ENCODE measurements at regions not wholly inside any gene's neighbourhood (a gene's known extent, or its start where the extent isn't known, plus 50 kb on each side); places are given as distances from the start of the nearest gene placed in this dataset.

DNA sequence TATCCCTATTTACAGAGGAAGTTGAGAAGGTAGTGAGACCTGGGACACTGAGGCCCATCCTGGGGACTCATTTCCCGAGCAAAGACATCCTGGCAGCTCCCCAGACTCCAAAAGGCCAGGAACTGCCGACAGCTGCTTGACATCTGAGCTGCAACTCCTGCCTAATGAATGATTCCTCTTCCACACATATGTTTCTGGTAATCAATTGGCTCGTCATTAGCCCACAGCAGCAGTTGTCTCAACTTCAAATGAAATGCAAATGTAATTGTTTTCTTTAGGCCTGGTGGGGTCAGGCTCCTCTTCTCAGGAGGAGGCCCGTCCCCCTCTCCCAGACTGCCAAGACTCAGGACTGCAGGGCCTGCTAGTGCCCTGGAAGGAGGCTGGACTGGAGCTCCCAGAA lies 61.8 kb upstream of the DISP3 start (continued):
- TF ChIP-seq, protein P1, sequence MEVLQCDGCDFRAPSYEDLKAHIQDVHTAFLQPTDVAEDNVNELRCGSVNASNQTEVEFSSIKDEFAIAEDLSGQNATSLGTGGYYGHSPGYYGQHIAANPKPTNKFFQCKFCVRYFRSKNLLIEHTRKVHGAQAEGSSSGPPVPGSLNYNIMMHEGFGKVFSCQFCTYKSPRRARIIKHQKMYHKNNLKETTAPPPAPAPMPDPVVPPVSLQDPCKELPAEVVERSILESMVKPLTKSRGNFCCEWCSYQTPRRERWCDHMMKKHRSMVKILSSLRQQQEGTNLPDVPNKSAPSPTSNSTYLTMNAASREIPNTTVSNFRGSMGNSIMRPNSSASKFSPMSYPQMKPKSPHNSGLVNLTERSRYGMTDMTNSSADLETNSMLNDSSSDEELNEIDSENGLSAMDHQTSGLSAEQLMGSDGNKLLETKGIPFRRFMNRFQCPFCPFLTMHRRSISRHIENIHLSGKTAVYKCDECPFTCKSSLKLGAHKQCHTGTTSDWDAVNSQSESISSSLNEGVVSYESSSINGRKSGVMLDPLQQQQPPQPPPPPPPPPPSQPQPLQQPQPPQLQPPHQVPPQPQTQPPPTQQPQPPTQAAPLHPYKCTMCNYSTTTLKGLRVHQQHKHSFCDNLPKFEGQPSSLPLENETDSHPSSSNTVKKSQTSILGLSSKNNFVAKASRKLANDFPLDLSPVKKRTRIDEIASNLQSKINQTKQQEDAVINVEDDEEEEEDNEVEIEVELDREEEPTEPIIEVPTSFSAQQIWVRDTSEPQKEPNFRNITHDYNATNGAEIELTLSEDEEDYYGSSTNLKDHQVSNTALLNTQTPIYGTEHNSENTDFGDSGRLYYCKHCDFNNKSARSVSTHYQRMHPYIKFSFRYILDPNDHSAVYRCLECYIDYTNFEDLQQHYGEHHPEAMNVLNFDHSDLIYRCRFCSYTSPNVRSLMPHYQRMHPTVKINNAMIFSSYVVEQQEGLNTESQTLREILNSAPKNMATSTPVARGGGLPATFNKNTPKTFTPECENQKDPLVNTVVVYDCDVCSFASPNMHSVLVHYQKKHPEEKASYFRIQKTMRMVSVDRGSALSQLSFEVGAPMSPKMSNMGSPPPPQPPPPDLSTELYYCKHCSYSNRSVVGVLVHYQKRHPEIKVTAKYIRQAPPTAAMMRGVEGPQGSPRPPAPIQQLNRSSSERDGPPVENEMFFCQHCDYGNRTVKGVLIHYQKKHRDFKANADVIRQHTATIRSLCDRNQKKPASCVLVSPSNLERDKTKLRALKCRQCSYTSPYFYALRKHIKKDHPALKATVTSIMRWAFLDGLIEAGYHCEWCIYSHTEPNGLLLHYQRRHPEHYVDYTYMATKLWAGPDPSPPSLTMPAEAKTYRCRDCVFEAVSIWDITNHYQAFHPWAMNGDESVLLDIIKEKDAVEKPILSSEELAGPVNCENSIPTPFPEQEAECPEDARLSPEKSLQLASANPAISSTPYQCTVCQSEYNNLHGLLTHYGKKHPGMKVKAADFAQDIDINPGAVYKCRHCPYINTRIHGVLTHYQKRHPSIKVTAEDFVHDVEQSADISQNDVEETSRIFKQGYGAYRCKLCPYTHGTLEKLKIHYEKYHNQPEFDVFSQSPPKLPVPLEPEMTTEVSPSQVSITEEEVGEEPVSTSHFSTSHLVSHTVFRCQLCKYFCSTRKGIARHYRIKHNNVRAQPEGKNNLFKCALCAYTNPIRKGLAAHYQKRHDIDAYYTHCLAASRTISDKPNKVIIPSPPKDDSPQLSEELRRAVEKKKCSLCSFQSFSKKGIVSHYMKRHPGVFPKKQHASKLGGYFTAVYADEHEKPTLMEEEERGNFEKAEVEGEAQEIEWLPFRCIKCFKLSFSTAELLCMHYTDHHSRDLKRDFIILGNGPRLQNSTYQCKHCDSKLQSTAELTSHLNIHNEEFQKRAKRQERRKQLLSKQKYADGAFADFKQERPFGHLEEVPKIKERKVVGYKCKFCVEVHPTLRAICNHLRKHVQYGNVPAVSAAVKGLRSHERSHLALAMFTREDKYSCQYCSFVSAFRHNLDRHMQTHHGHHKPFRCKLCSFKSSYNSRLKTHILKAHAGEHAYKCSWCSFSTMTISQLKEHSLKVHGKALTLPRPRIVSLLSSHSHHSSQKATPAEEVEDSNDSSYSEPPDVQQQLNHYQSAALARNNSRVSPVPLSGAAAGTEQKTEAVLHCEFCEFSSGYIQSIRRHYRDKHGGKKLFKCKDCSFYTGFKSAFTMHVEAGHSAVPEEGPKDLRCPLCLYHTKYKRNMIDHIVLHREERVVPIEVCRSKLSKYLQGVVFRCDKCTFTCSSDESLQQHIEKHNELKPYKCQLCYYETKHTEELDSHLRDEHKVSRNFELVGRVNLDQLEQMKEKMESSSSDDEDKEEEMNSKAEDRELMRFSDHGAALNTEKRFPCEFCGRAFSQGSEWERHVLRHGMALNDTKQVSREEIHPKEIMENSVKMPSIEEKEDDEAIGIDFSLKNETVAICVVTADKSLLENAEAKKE (CRISPR knock-in tag; IDR thresholded peaks at IDR 0.05), result no peak
- no peak for TF ChIP-seq STAT1 (IDR thresholded peaks at IDR 0.05; ENCODE audit: unreplicated experiment)
- no peak for TF ChIP-seq EZH2phosphoT487 (IDR thresholded peaks at IDR 0.05; ENCODE audit: unreplicated experiment)
- TF ChIP-seq EZH2 (IDR thresholded peaks at IDR 0.05; ENCODE audit: low read depth, unreplicated experiment), result no peak
- no peak for TF ChIP-seq POLR2AphosphoS5 (IDR thresholded peaks at IDR 0.05; ENCODE audit: low read depth)

- H2AFZ ChIP-seq, result no peak overlapping the region
- Mint-ChIP-seq H3K27me3 (ENCODE audit: insufficient read depth, low read depth, poor library complexity) (peaks cover 6% of the 10 kb centered on the region), H3K36me3 (ENCODE audit: low read depth) (no peaks in the 10 kb centered on the region), H3K9me3 (no peaks in the 10 kb centered on the region; the same call in 2 of the 3 replicates), H3K4me1 (peaks cover 27% of the 10 kb centered on the region), H3K4me3 (no peak overlapping the region), H3K27ac (no peak overlapping the region)
- H3K4me2 ChIP-seq, result no peak overlapping the region
- H3K36me3 ChIP-seq (ENCODE audit: insufficient read depth), result no peaks in the 10 kb centered on the region
- DNase-seq (ENCODE audit: low spot score) (no peak), ATAC-seq (no peak)
- H4K20me1 ChIP-seq (replicated peaks; ENCODE audit: insufficient read depth), result no peaks in the 10 kb centered on the region
- H3K27me3 ChIP-seq (ENCODE audit: insufficient read depth), result no peaks in the 10 kb centered on the region
- H3K9me2 ChIP-seq (ENCODE audit: insufficient read depth), result no peaks in the 10 kb centered on the region
- no peaks in the 10 kb centered on the region for H3K79me2 ChIP-seq (replicated peaks; ENCODE audit: insufficient read depth)
- H3F3A ChIP-seq (replicated peaks; ENCODE audit: low read depth), result 0 out of 2 replicates have a peak, but pooled peaks cover 2% of the 10 kb centered on the region
- H3K27ac ChIP-seq (ENCODE audit: low read depth), result no peak overlapping the region
- peaks cover 28% of the 10 kb centered on the region for H3K4me1 ChIP-seq (ENCODE audit: insufficient read depth)
- H3K4me3 ChIP-seq, result no peak overlapping the region
- TF ChIP-seq JUNB (IDR thresholded peaks at IDR 0.05; ENCODE audit: unreplicated experiment) (no peak), STAT1 (IDR thresholded peaks at IDR 0.05; ENCODE audit: unreplicated experiment) (no peak), POLR2AphosphoS5 (IDR thresholded peaks at IDR 0.05; ENCODE audit: low read depth) (no peak), CREB1 (CRISPR knock-in tag; IDR thresholded peaks at IDR 0.05; ENCODE audit: low read depth) (no peak), ZNF114 (CRISPR knock-in tag; IDR thresholded peaks at IDR 0.05) (no peak), ZNF331 (CRISPR knock-in tag; IDR thresholded peaks at IDR 0.05; ENCODE audit: low read depth) (no peak), EZH2 (IDR thresholded peaks at IDR 0.05; ENCODE audit: low read depth, unreplicated experiment) (no peak), EZH2phosphoT487 (IDR thresholded peaks at IDR 0.05; ENCODE audit: unreplicated experiment) (no peak), NANOG (IDR thresholded peaks at IDR 0.05; ENCODE audit: borderline replicate concordance) (no peak), CTCF (conservative IDR thresholded peaks at IDR 0.05; ENCODE audit: low read depth in 2 of 2) (no peak)
- TF ChIP-seq, protein P2, sequence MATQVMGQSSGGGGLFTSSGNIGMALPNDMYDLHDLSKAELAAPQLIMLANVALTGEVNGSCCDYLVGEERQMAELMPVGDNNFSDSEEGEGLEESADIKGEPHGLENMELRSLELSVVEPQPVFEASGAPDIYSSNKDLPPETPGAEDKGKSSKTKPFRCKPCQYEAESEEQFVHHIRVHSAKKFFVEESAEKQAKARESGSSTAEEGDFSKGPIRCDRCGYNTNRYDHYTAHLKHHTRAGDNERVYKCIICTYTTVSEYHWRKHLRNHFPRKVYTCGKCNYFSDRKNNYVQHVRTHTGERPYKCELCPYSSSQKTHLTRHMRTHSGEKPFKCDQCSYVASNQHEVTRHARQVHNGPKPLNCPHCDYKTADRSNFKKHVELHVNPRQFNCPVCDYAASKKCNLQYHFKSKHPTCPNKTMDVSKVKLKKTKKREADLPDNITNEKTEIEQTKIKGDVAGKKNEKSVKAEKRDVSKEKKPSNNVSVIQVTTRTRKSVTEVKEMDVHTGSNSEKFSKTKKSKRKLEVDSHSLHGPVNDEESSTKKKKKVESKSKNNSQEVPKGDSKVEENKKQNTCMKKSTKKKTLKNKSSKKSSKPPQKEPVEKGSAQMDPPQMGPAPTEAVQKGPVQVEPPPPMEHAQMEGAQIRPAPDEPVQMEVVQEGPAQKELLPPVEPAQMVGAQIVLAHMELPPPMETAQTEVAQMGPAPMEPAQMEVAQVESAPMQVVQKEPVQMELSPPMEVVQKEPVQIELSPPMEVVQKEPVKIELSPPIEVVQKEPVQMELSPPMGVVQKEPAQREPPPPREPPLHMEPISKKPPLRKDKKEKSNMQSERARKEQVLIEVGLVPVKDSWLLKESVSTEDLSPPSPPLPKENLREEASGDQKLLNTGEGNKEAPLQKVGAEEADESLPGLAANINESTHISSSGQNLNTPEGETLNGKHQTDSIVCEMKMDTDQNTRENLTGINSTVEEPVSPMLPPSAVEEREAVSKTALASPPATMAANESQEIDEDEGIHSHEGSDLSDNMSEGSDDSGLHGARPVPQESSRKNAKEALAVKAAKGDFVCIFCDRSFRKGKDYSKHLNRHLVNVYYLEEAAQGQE (IDR thresholded peaks at IDR 0.05; ENCODE audit: unreplicated experiment), result no peak
- TF ChIP-seq, protein P3, sequence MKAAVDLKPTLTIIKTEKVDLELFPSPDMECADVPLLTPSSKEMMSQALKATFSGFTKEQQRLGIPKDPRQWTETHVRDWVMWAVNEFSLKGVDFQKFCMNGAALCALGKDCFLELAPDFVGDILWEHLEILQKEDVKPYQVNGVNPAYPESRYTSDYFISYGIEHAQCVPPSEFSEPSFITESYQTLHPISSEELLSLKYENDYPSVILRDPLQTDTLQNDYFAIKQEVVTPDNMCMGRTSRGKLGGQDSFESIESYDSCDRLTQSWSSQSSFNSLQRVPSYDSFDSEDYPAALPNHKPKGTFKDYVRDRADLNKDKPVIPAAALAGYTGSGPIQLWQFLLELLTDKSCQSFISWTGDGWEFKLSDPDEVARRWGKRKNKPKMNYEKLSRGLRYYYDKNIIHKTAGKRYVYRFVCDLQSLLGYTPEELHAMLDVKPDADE (IDR thresholded peaks at IDR 0.05), result no peak
Observed at GRCh38 chr1:11418056-11418455, 60.9 kb upstream of the DISP3 start.

All from GM23338 (cell line).